Activated naive CD4-positive, alpha-beta T cell treated with anti-CD3 and anti-CD28 coated beads, Interleukin-2, amount 50 U/mL, for 72 hours (primary cell): ENCODE measurements at regions not wholly inside any gene's neighbourhood (a gene's known extent, or its start where the extent isn't known, plus 50 kb on each side); places are given as distances from the start of the nearest gene placed in this dataset.
"Not testable (repeated sequence)": the region's sequence is repeated elsewhere in the genome, so short reads cannot be mapped to it uniquely, and the experiment has no call there.

Source experiments
- ATAC-seq, 2 donors: fragments of 150-1000 bp; cut with Tn5 transposase; 2 replicates each; pipeline ENCODE4 v1.10.0; 2021; ENCODE audit warnings: mild to moderate bottlenecking in 2 of 2, moderate library complexity in 2 of 2
- DNase-seq, 2 donors: peaks; one replicate each; pipeline ENCODE4 v3.0.0; 2021 to 2022; ENCODE audit warnings: low spot score in 2 of 2
- H3K27ac Mint-ChIP-seq, 2 donors: one replicate each; pipeline ENCODE4 v1.8.0; 2022; ENCODE audit warnings: mild to moderate bottlenecking in 2 of 2, mixed read lengths in 2 of 2
- H3K36me3 Mint-ChIP-seq, 2 donors: one replicate each; pipeline ENCODE4 v1.8.0; 2022; ENCODE audit warnings: mixed read lengths in 2 of 2
- H3K9me3 Mint-ChIP-seq, 2 donors: one replicate each; pipeline ENCODE4 v1.8.0; 2022; ENCODE audit warnings: mixed read lengths in 2 of 2

DNA sequence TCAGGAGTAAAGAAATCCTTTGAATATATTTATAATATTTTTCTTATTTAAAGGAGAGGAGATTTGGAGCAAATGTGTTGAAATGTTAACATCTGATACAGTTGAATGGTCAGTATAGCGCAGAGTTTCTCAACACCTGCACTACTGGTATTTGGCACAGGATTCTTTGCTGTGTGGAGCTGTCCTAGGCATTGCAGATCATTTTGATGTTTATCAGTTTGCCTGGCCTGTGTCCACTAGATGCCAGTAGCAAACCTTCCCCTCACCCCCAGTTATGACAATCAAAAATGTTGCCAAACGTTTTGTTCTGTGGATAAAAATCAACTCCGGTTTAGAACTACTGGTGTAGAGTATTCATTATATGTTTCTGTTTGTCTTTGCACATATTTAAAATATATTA, 765.3 kb upstream of the SLIT2 start:
- no peak for DNase-seq
- Mint-ChIP-seq H3K9me3 (no peaks in the 10 kb centered on the region), H3K27ac (no peak overlapping the region), H3K36me3 (no peaks in the 10 kb centered on the region)
- no peak for ATAC-seq

GRCh38 chr4:19478791-19479190, 772.9 kb upstream of the SLIT2 start:
- ATAC-seq (no peak), DNase-seq (no peak)
- H3K36me3 Mint-ChIP-seq: no peaks in the 10 kb centered on the region
- no peak overlapping the region for H3K27ac Mint-ChIP-seq
- H3K9me3 Mint-ChIP-seq: peaks cover 0 to under 1% of the 10 kb centered on the region in 2 donors

DNA sequence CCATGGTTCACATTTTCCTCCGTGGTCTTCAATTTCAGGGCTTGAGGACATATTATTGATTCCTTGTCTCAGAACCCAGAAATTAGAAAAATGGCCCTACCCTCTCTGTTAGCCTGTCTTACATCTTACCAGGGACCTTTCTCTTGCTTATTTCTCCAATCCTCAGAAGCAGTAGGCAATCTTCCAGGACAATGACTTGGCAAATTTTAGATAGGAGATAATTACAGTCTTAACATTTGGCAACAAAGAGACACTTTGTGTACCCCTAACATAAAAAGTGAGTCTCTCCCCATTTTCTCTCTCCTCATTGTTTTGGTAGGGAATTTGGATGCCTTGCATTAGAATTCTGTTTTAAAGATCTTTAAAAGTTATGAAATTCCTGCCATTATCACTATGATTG, 778.1 kb upstream of the SLIT2 start:
- peaks cover 5 to 30% of the 10 kb centered on the region in 2 donors for H3K9me3 Mint-ChIP-seq
- no peak overlapping the region for H3K27ac Mint-ChIP-seq
- DNase-seq (no peak), ATAC-seq (no peak)
- H3K36me3 Mint-ChIP-seq: no peaks in the 10 kb centered on the region

DNA sequence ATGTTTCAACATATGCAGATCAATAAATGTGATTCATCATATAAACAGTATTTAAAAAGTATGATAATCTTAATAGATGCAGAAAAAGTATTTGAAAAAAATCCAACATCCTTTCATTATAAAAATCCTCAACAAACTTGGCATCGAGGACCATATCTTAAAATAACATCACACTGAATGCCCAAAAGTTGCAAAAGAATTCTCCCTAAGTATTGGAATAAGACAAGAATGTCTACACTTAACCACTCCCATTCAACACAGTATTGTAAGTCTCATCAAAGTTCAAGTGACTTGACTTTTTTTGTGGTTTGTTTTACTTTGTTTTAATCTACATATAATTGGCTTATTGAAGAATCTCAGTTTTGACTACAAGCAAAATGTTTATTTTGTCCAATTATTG, 779.0 kb upstream of the SLIT2 start:
- H3K36me3 Mint-ChIP-seq: no peaks in the 10 kb centered on the region
- DNase-seq (no peak), ATAC-seq (no peak)
- H3K9me3 Mint-ChIP-seq: peaks cover 5 to 30% of the 10 kb centered on the region in 2 donors
- H3K27ac Mint-ChIP-seq: no peak overlapping the region

- not testable (repeated sequence) for H3K36me3 Mint-ChIP-seq, H3K27ac Mint-ChIP-seq, ATAC-seq, DNase-seq
- H3K9me3 Mint-ChIP-seq: peaks cover 5 to 34% of the 10 kb centered on the region in 2 donors
These were observed 781.7 kb upstream of the SLIT2 start for GRCh38 chr4:19470001-19470400.

DNA sequence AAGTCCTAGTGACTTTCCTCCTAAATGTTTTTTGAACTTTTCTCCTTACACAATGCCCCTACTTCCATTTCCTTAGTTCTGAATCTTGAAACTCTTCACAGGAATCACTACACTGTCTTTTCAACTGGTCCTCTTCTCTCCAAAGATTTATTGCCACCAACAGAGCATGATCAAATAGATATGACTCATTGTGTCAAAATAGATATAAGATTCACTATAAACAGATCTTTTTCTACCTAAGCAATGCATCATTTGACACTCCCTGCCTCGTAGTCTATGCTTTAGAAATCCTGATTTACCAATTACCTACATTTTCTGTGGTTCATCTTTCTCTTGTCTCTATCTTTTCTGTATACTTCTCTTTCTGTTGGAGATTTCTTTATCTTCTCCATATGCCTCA, 789.6 kb upstream of the SLIT2 start:
- H3K9me3 Mint-ChIP-seq: peaks cover 7 to 13% of the 10 kb centered on the region in 2 donors
- no peak for DNase-seq

DNA sequence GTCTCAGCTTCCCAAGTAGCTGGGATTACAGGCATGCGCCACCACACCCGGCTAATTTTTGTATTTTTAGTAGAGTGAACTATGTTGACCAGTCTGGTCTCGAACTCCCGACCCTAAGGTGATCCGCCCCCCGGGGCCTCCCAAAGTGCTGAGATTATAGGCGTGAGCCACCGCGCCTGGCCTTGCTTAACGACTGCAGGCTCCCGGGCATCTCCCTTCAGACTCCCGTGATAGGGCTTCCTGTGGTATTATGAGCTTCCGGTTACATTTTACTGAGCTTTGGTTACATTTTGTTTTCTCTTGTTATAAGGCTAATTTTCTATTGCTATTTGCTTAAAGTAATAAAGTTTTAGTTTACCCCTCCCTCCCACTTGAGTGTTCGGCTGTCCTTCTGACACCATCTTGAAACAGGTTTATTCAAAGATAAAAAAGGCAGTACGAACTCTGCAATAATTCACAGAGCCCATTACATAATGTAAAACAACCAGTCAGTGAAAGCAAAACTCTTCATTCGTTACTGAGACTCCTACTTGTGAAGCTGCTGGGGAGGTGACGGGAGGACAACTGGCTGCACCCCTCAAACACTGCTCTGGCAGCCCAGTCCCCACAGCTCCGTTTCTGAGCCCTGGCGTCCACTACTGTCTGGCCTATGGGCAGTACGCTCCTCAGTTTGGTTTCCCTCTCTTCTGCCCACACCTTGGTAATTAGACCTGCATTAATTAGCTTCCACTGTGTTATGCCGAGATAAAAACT, 795.7 kb upstream of the SLIT2 start:
- ATAC-seq: no peak
- H3K27ac Mint-ChIP-seq: no peak overlapping the region
- DNase-seq: no peak
- H3K36me3 Mint-ChIP-seq: no peaks in the 10 kb centered on the region
- H3K9me3 Mint-ChIP-seq: peaks cover 10 to 15% of the 10 kb centered on the region in 2 donors

More for the DNA sequence above, 789.6 kb upstream of the SLIT2 start:
- ATAC-seq: no peak
- Mint-ChIP-seq H3K36me3 (no peaks in the 10 kb centered on the region), H3K27ac (no peak overlapping the region)

- H3K36me3 Mint-ChIP-seq: no peaks in the 10 kb centered on the region
- DNase-seq (no peak), ATAC-seq (no peak)
- peaks cover 10 to 13% of the 10 kb centered on the region in 2 donors for H3K9me3 Mint-ChIP-seq
- no peak overlapping the region for H3K27ac Mint-ChIP-seq
These were observed 796.5 kb upstream of the SLIT2 start for GRCh38 chr4:19455196-19455595.

- H3K36me3 Mint-ChIP-seq: peaks cover 6 to 16% of the 10 kb centered on the region in 2 donors
- peaks cover 25 to 29% of the 10 kb centered on the region in 2 donors for H3K9me3 Mint-ChIP-seq
- no peak overlapping the region for H3K27ac Mint-ChIP-seq
- ATAC-seq (no peak), DNase-seq (no peak)
These were observed 813.5 kb upstream of the SLIT2 start for GRCh38 chr4:19438233-19438632.

- Mint-ChIP-seq H3K36me3 (peaks cover 6 to 14% of the 10 kb centered on the region in 2 donors), H3K27ac (no peak overlapping the region), H3K9me3 (peaks cover 22% of the 10 kb centered on the region in 2 donors)
- no peak for ATAC-seq
- DNase-seq: no peak
These were observed 814.7 kb upstream of the SLIT2 start for GRCh38 chr4:19437008-19437407.

GRCh38 chr4:19429684-19430083, 822.0 kb upstream of the SLIT2 start:
- no peak for ATAC-seq
- H3K9me3 Mint-ChIP-seq: peaks cover 24 to 28% of the 10 kb centered on the region in 2 donors
- H3K27ac Mint-ChIP-seq: no peak overlapping the region
- DNase-seq: no peak
- H3K36me3 Mint-ChIP-seq: peaks cover 6 to 8% of the 10 kb centered on the region in 2 donors

DNA sequence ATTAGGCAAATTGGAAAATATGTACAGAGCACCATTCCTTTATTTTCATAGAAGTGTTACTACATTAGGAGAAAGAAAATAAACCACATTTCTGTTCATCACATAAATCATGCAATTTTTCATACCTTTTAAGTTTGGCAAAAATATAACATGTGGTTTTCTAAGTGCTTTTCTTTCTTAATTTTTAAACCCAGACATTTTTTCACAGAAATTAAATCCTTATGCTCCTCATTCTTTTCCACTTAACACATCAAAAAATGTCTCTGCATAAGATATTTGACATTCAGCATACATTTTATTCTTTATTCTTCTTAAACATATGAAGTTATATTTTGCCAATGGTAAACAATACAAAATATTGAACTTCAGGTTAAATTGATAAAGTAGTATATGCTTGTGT, 826.6 kb upstream of the SLIT2 start:
- Mint-ChIP-seq H3K9me3 (peaks cover 17 to 20% of the 10 kb centered on the region in 2 donors), H3K36me3 (peaks cover 6 to 8% of the 10 kb centered on the region in 2 donors), H3K27ac (no peak overlapping the region)
- no peak for DNase-seq
- no peak for ATAC-seq

GRCh38 chr4:19417256-19417655, 834.4 kb upstream of the SLIT2 start:
- Mint-ChIP-seq H3K27ac (no peak overlapping the region), H3K36me3 (peaks cover 0 to 21% of the 10 kb centered on the region in 2 donors), H3K9me3 (peaks cover 15 to 18% of the 10 kb centered on the region in 2 donors)
- ATAC-seq (no peak), DNase-seq (no peak)

DNA sequence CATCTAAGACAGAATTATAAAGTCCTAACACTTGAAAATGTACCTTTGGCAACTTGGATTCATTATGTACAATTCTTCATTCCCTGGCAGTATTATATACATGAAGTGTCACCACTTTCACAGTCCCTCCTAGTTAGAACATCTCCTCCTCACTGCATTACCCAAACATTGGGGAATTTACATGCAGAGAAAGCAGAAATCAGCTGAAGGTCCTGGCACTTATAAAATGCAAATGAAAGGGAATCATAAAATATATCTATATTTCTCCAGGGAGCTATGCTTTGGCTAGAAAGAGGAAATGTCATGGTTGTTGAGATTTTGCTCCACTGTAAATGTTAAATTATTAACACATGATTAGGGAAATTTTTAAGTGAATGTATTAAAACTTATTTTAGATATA, 835.6 kb upstream of the SLIT2 start:
- DNase-seq: no peak
- no peak for ATAC-seq
- Mint-ChIP-seq H3K9me3 (peaks cover 15 to 18% of the 10 kb centered on the region in 2 donors), H3K27ac (no peak overlapping the region), H3K36me3 (peaks cover 0 to 21% of the 10 kb centered on the region in 2 donors)

GRCh38 chr4:19408490-19408889, 843.2 kb upstream of the SLIT2 start:
- Mint-ChIP-seq H3K36me3 (peaks cover 0 to 4% of the 10 kb centered on the region in 2 donors), H3K27ac (no peak overlapping the region), H3K9me3 (peaks cover 15 to 19% of the 10 kb centered on the region in 2 donors)
- no peak for ATAC-seq
- no peak for DNase-seq

GRCh38 chr4:19406789-19407188, 844.9 kb upstream of the SLIT2 start:
- Mint-ChIP-seq H3K27ac (no peak overlapping the region), H3K36me3 (peaks cover 0 to 4% of the 10 kb centered on the region in 2 donors)
- ATAC-seq: no peak

DNA sequence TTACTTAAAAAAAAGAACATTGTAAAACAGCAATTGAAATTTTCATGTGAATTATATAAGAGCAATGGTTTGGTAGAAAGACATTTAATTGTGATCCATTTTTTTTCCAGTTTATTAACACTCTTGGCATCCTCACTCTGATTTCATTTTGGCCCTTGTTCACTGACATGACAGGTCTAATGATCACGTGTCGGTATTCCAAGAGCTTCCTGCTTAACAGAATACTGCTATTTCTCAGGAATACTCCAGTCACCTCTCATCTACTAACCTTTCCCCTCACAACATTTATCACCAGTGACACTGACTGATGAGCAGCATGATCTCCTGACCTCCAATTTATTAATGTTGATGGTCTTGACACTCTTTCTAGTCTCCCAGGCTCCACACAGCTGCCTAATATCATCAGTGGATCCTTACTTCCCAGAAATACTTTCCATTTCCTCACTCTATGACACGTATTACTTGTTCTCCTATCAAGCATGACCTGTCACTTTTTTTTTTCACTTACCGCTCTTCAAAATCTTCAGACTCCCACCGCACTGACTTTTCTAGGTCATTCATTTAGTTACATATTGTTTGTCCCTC, 847.8 kb upstream of the SLIT2 start:
- no peak for ATAC-seq
- Mint-ChIP-seq H3K27ac (no peak overlapping the region), H3K36me3 (peaks cover 0 to 4% of the 10 kb centered on the region in 2 donors), H3K9me3 (peaks cover 19 to 27% of the 10 kb centered on the region in 2 donors)
- DNase-seq: no peak

More at GRCh38 chr4:19406789-19407188, 844.9 kb upstream of the SLIT2 start:
- no peak for DNase-seq
- peaks cover 19 to 32% of the 10 kb centered on the region in 2 donors for H3K9me3 Mint-ChIP-seq
